ENCODE measurements at regions not wholly inside any gene's neighbourhood (a gene's known extent, or its start where the extent isn't known, plus 50 kb on each side); places are given as distances from the start of the nearest gene placed in this dataset.

DNA sequence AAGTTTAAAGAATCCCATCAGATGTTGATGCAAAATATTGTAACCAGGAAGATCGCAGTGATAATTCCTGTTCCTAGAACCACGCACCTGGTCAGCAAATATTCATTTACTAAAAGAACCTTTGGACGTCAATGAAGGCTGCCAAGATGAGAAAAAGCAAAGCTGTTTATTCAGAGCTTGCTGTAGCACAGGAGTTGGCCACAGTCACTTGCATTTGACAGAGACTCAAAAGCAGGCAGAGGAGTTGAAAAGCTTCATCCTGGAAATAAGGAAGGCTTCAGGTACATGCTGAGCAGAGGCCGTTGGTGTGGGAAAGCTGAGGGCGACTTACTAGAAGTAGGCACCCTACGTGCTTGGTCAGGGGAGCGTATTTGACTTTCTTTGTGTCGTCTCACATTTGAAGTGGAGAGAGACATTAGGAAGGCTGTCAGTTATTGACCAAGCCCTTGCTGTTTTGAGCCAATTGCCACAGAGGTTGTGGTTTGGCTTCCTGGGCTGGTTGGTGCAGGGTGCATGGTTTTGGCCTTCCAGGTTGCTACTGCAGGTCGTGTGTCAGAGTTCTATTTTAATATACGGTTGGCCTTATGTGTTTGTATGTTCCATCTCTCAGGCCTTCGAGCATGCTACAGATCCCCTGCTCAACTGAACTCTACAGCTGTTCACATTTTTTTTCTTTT is 289.6 kb downstream of the METTL4 start:
- no peak for DNase-seq

DNA sequence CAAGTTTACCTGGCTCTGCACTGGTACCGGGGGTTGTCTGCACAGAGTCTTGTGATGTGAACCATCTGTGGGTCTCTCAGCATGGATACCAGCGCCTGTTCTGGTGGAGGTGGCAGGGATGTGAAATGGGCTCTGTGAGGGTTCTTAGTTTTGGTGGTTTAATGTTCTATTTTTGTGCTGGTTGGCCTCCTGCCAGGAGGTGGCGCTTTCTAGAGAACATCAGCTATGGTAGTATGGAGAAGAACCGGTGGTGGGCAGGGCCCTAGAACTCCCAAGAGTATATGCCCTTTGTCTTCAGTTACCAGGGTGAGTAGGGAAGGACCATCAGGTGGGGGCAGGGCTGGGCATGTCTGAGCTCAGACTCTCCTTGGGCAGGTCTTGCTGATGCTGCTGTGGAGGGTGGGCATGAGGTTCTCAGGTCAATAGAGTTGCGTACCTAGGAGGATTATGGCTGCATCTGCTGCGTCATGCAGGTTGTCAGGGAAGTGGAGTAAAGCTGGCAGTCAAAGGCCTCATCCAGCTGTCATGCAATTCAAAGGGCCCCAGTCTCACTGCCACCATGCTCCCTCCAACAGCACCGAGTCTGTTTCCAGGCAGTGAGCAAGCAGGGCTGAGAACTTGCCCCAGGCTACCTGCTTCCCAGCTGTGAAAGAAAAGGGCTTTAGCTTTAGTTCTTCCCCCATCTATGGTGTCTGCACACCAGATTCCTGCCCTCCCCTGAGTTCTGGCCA is 278.0 kb downstream of the METTL4 start:
- no peak for DNase-seq

DNA sequence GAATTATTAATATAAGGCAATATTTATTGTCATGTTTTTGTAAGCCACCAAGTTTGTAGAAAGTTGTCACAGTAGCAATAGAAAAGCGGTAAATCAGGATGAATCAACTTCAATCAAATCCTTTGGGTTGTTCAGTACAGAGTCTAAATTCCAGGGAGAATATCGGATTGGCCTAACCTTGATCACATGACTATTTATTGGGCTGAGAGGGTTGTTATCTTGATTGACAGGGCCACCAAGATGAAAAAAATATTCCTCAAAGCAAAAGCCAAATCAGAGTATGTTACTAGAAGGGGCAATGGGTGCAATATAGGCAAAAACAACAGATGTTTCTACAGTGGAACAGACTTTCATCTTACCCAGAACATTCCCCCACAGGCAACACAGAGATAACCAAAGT is 270.0 kb downstream of the METTL4 start:
- DNase-seq = no peak

DNA sequence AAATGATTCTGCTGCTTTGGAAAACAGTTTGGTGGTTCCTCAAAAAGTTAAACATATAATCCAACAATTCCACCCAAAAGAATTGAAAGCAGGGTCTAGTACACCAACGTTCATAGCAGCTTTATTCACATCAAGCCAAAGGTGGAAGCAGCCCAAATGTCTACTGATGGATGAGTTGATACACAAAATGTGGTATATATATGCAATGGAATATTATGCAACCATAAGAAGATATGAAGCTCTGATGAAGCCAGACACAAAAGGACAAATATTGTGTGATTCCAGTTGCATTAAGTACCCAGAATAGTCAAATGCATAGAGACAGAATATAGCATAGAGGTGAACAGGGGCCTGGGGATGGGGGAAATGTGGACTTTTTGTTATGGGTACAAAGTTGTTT is 269.3 kb downstream of the METTL4 start:
- DNase-seq = no peak

DNA sequence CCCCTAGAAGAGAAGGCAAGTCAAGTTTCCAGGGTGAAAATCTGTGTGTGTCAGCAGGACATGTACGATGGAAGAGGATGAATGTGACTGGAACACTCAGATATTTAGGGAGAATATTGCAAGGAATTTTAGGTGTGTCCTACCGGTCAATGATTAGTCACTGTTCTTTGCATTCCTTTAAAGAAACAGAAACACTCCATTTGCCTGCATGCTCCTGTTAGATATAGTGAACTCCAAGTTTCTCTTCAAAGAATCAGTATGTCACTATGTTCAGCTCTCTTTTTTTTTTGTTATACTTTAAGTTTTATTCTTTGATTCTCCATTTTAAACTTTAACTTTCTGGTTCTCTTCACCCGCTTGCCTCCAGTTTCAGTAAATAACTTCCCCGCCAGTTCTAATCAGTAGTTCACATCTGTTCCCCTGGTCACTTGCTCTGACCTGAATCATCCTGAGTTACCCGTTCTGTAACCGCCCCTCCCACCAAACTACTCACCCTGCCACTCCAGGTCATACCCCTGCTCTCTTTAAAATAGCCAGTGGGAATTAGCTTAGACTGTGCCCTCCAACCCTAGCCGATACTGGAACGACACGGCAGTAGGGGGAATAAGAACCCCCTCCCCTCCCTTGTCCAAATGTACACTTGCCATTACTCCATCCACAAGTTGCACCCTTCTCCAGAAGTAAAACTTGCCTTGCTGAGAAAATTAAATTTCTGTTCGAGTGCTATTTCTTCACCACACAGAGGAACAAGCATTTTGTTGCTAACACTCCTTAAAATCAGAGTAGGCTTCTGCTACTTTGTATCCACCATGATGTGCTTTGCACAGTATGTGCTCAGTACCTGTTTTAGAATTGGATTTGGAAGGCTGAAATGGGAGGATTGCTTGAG is 268.4 kb downstream of the METTL4 start:
- DNase-seq = no peak

DNA sequence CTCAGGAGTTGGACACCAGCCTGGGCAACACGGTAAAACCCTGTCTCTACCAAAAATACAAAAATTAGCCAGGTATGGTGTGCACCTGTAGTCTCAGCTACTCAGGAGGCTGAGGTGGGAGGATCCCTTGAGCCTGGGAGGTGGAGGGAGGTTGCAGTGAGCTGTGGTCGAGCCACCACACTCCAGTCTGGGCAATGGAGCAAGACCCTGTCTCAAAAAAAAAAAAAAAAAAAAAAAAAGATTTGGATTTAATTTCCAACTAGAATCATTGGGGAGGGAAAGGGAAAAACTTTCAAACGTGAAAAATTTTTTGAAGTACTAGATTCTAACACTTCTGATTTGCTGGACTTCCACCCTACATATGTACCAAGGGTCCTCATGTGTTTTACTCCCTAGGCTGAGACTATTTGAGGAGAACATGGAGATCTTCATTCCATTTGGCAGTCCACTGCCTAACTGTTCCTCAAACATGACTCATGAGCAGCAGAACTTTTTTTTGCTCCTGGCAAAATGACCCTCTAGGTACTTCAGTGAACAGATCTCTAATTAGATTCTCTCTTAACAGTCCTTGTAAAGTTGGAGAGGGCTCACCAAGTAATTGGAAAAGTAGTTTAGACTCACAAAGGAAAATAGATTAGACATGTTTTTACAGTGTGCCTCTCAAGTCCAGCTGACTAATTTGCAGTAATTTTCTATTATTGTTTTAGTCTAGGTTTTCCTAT is 267.6 kb downstream of the METTL4 start:
- no peak for DNase-seq

DNA sequence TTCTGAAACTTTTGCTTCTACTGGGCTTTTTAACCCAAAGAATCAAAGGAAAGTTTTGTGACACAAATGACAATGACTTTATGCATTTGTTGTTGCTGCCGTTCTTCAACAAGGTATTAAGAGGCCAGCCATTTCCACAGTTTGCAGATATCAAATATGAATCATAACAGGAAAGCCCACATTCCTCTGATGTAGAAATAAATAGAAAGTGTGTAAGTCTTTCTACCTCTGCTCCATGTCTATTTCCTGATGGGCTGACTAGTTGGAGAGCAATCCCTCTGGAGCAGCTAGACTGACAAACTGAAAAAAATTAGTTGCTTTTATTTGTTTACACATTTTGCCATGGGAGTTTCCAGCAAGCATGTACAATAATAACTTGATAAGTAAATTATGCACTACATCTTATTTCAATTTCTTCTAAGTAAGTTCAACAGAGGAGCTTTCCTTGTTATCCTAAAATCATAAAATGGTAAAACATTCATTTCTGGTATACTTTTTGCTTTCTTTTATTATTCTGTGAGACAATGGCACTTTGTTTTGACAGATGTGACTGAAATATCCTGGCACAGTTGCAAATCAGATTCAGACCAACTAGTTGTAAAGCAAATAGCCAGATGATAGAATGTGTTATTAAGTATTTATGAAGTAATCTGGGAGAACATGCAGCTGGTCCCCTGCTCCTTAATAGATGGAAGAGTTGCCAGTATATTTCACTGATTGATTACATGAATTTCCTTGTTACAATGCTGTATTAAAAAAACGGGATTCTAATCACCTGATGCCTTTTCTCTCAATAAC is 266.7 kb downstream of the METTL4 start:
- no peak for DNase-seq

DNA sequence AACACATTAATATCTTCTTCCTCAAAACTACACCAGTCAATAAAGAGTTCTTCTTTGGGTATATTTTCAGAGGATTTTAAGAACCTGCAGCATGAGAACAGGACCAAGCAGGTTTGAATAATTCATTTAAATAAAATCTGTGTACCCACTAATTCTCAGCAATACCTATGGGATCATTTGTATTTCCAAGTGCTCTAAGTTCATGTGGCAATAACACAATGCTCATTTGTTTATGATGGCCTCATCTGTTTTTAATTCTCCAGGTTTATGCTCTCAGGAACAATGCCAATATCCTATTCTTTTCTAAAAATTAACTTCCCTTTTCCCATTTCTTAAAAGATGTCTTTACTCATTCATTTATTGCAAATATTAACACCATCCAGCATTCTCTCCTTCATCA is 264.7 kb downstream of the METTL4 start:
- DNase-seq = no peak

DNA sequence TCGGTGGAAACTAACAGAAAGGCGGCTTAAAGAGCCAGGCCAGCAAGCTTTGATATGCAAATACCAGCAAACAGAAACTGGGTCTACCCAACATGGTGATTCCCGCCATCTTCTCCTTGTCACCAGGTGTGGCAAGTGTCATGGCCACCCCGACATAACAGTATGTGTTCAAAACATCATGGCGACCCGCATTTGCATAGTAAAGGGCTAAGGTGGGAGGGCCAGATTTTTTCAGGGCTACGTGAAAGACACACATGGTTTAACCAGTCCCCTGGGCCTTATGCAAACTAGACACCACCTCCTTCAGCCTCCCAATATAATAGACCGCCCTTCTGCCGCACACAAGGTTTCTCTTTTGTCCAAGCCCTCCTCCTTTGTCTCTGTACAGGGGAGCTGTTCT is 260.4 kb downstream of the METTL4 start:
- DNase-seq = no peak

DNA sequence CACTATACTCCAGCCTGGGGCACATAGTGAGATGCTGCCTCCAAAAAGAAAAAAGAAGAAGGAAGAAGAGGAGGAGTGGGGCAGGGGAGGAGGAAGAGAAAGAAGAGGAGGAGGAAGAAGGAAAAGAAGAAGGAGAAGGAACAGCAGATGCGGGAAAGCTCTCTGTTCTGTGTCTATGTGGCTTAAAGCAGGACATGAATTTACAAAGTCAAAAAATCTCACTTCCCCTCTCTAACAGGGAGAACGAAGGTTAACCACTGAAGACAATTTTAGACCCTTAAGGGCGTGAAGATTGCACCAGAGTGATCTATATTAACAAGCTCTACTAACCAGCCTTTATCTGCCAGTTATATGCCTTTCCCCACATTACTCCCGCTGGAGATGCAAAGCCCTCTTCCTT is 258.9 kb downstream of the METTL4 start:
- DNase-seq = no peak

DNA sequence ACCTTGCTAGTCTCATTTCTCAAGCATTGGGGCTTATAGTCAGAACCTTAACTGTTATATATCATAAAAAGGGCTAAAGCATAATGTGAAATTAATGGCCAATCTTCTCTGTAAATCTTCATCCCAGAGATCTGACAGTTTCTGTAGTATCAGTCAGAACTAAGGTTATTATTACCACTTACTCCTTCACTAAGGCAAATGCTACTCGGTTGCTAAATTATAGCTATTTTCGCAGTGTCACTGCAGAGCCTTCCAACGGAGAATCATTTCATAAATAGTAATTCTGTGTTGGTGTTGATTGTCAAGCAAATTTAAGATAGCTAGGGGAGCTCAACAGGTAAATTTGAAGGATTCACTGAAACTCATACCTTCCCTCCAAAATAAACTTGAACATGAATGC is 258.0 kb downstream of the METTL4 start:
- no peak for DNase-seq

DNA sequence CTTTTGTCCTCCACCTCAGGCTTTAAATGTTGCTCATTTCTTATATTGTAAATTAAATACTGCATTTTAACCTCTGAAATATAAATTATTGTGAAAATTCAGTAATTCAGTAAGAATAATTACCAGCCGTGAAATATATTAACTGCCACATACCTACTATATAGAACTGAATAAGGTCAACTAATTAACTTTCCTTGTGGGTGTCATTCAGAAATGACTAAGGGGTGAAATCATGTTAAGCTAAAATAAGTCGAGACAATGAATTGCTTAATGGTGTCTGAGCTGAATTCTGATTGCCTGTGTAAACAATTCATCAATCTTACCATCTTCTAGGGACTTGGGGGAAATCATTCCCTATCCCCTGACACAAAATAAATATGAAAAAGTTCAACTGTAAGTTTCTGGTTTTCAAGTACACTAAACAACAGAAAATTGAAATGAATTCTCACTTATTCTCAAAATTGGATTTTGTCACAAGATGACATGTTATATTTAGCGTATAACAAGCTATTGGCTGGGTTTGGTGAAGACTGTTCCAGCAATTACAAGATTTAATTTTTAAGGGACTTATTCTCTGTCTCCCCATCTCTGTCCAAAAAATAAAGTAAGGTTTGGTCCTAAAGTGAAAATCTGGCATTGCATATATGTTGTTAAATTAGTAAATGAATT is 255.1 kb downstream of the METTL4 start:
- DNase-seq = no peak

DNA sequence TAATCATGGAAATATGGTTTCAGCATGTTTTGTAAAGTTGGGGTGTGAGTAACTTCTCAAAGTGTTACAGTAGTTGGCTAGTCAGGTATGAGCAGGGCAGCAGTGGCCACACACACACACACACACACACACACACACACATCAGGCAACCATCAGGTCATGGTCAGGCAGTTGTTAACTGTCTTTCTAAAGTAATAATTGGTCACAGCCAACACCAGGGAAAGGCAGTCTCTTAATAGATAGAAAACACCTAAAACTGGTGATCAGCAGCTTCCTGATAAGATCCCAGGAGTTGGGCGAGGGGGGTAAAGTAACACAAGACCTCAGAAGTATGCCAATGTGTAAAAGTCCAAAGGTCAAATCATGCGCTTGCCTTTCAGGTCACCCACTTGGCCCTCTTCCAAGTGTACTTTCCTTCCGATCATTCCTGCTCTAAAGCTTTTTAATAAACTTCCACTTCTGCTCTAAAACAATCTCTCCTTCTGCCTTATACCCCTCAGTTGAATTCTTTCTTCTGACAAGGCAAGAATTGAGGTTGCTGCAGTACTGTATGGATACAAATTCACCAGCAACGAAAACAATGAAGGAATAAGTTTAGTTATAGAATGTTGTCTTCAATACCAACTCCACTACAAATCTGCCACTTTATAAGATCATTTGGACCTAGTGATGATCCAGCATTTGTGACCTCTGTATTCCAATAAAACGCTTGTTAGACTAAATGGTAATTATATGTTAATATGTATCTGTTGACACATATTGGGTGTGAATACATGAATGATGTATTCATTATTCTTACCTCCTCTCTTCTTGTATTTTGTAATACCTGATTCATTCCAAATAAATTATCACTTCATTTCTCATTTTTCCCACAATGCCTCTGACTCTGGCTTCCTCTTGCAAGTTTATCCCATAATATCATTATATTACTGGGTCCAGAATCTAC is 254.3 kb downstream of the METTL4 start:
- DNase-seq = no peak

DNA sequence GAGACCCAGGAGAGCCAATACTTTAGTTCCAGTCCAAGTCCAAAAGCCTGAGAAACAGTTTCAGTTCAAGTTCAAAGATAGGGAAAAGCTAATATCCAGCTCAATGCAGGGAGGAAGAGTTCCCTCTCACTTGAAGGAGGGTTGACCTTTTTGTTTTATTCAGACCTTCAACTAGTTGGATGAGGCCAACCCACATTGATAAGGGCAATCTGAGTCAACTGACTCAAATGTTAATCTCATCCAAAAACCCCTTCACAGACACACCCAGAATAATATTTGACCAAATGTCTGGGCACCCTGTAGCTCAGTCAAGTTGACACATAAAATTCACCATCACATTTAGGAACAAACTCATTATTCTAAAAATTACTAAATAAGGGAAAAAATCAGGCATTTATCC is 246.8 kb downstream of the METTL4 start:
- no peak for DNase-seq

DNA sequence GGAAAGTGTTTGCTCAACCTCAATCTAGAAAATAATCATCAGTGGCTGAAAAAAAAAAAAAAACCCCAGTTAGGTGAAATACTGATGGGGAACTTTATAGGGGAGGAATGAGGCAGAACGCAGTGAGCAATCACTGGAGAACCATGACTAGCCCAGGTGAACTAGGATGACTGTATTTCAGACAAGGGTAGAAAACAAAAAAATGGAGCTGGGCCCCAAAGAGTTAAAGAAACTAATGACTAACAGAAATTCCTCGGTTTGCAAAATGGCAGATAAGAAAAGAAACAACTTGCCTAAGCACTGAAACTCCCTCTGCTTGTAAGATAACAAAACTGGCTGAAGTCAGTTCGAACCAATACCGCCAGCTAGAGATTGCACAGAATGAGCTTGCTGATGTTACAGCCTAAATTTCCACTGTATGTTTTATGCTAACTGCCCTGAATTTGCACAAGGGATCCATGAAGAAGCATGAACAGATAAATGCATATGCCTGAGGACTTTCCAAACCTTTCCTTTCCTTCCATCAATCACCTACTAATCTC is 245.9 kb downstream of the METTL4 start:
- no peak for DNase-seq

DNA sequence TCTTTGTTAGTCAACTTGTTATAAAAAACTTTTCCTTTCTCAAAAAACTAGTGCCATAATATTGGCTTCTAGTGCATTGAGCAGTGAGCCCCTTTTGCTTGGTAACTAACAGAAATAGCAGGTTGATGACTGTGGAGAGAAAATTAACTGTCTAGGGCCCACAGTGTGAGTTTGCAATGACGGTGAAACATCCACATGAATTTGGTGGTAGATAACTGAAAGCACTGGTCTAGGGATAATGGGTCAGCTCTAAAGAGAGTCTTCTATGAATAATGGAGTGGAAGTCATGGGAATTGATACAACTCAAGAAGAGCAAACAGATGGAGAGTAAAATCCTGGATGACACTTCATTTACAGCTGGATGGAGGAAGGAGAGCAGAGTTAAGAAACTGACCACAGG is 245.4 kb downstream of the METTL4 start:
- DNase-seq = no peak

DNA sequence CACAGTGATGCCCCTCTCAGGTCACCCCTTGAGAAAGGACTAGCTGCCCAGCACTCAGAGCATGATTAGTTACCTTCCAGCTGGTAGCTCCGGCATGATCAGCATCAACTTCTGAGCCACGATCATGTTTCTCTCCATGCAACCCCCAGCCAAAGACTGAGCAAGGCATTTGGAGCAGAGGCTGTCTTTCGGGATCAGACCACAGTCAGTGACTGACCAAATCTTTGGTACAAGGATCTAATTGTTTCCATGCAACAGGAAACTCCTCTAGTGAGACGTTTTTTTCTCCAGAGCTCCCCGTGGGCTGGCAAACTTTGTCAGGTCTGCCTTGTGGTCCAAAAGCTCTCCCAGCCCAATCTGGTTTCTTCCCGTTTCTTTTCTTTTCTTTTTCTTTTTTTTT is 244.3 kb downstream of the METTL4 start:
- no peak for DNase-seq

DNA sequence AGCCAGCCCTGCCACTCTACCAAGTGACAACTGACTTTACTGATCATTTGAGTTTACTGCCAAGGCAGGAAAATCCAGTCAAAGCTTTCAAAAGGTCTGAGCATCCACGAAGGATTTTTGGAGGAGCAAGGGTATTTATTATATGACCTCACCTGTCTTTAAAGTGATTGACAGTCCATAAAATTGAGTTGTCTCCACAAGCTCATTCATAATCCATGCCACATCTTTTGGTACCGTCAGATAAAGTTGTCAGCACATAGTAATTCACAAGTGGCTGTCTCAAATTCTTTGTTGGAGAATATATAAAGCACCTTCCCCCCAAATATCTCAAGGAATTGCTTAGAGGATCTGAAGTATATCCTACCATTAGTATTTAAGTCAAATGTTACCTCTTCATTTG is 240.5 kb downstream of the METTL4 start:
- DNase-seq = no peak

DNA sequence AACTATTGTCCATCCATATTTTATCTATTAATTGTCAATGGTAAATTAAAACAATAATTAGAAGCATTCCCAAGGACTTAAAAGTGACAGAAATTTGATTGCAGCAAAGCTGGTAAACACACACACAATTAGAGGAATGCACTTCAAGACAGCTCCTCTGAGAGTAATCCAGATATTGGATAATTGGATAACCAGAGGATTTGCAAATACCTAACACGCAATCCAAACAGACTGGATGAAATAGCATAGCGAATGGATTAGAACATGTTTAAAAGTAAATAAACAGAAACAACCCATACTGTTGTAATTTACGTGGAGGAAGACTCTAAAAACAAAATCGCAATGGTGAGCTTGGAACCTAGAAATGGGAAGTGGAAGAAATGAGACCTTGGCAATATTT is 239.8 kb downstream of the METTL4 start:
- no peak for DNase-seq

DNA sequence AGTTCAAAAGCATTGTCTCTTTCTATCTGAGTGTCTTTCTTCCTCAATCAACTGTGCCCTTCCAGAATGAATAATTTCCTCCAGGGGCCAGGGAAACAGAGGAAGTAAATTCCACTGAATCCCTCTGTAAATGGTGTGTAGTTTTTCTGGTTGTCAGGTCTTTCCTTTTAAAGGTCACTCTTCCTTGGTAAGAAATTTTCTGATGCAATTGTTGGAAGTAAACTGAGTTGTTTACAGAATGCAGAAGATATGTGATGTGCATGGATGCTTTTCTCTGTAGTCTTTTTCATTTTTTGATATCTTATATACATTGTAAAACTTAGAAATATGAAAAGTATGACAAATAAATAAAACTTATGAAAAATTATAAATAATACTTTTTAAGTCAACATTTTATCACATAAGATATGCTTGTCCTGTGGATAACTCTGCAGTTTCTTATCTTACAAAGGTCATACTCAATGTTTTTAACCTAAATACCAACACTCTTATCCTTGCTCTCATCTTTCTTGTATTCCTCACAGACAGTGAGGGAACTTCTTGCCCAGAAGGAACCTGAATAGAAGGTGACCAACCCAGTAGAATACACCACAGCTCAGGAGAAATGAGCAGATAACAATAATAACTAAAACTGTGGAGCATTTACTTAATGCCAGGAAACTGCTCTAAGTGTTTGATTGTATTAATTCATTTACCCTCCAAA is 234.5 kb downstream of the METTL4 start:
- DNase-seq = no peak

Data from activated CD4-positive, alpha-beta T cell treated with anti-CD3 and anti-CD28 coated beads, Interleukin-2, amount 50 U/mL, for 1 hour (primary cell).